ENCODE measurements at regions not wholly inside any gene's neighbourhood (a gene's known extent, or its start where the extent isn't known, plus 50 kb on each side); places are given as distances from the start of the nearest gene placed in this dataset.
"Not testable (repeated sequence)": the region's sequence is repeated elsewhere in the genome, so short reads cannot be mapped to it uniquely, and the experiment has no call there.

DNA sequence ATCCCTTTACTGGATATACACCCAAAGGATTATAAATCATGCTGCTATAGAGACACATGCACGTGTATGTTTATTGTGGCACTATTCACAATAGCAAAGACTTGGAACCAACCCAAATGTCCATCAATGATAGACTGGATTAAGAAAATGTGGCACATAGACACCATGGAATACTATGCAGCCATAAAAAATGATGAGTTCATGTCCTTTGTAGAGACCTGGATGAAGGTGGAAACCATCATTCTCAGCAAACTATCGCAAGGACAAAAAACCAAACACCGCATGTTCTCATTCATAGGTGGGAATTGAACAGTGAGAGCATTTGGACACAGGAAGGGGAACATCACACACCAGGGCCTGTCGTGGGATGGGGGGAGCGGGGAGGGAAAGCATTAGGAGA is 52.4 kb upstream of the FAM135A start:
- H3K9me3 ChIP-seq (replicated peaks in 1 of 3); H3K27ac ChIP-seq; intact Hi-C loops (cut with DNase I); DNase-seq; H3K4me3 ChIP-seq; H3K27me3 ChIP-seq; H3K4me1 ChIP-seq (replicated peaks in 1 of 2); H3K36me3 ChIP-seq (replicated peaks in 1 of 2): not testable (repeated sequence)
- WGBS, 4 donors = 83 to 95% (median 88%) methylated on average over 5 of the region's 5 CpGs

GRCh38 chr6:70353448-70353847 is 50.6 kb upstream of the COL9A1 start:
- Histone ChIP-seq H3K27ac (peak overlapping the region in 2 of 5 donors; percentile 18 to 53), H3K36me3 (replicated peaks in 1 of 2) (no peaks in the 10 kb centered on the region), H3K27me3 (no peaks in the 10 kb centered on the region), H3K9me3 (replicated peaks in 1 of 3) (no peaks in the 10 kb centered on the region), H3K4me3 (no peak overlapping the region), H3K4me1 (replicated peaks in 1 of 2) (peaks cover 12 to 13% of the 10 kb centered on the region in 2 donors)
- intact Hi-C loops (cut with DNase I) = no loop called here
- 22 to 44% (median 36%) methylated on average over 2 of the region's 2 CpGs for WGBS, 4 donors
- TF ChIP-seq POLR2A (IDR thresholded peaks at IDR 0.05) (no peak), CTCF (IDR thresholded peaks at IDR 0.05) (no peak)
- DNase-seq = peak; percentile 36 to 74 (median 70)

All from adrenal gland (tissue), 9 donors.